DOHH2 (cell line): ENCODE measurements at regions not wholly inside any gene's neighbourhood (a gene's known extent, or its start where the extent isn't known, plus 50 kb on each side); places are given as distances from the start of the nearest gene placed in this dataset.
"Not testable (repeated sequence)": the region's sequence is repeated elsewhere in the genome, so short reads cannot be mapped to it uniquely, and the experiment has no call there.

Experiments
- H3F3A ChIP-seq: fragments of 200-600 bp; sonication (generic), shearing (Covaris generic); 2 replicates; pipeline ENCODE4 v1.6.0; 2016; ENCODE audit warnings: antibody characterized with exemption, mild to moderate bottlenecking; ENCODE audit not compliant: control insufficient read depth, insufficient read depth
- H3K27ac ChIP-seq: fragments of 200-600 bp; sonication (generic); 2 replicates; pipeline ENCODE4 v1.5.1; 2014; ENCODE audit warnings: low read depth, mild to moderate bottlenecking, low read length, moderate library complexity
- H3K27me3 ChIP-seq: fragments of 200-600 bp; sonication (generic); 2 replicates; pipeline ENCODE4 v1.6.1; 2014; ENCODE audit warnings: mild to moderate bottlenecking, low read length, mixed read lengths; ENCODE audit not compliant: control insufficient read depth
- H3K36me3 ChIP-seq: fragments of 200-600 bp; sonication (generic); 2 replicates; pipeline ENCODE4 v1.6.1; 2014; ENCODE audit warnings: mild to moderate bottlenecking, low read length, moderate library complexity, mixed read lengths; ENCODE audit not compliant: control insufficient read depth
- H3K4me1 ChIP-seq: fragments of 200-600 bp; sonication (generic); 2 replicates; pipeline ENCODE4 v1.6.1; 2014; ENCODE audit warnings: mild to moderate bottlenecking, low read length, mixed read lengths; ENCODE audit not compliant: control insufficient read depth
- H3K4me2 ChIP-seq: fragments of 200-600 bp; sonication (generic); 2 replicates; pipeline ENCODE4 v1.6.0; 2014; ENCODE audit warnings: mild to moderate bottlenecking, low read length, moderate library complexity
- H3K4me3 ChIP-seq: fragments of 200-600 bp; sonication (generic); 2 replicates; pipeline ENCODE4 v1.5.1; 2014; ENCODE audit warnings: mild to moderate bottlenecking, low read length, mixed read lengths
- H3K79me2 ChIP-seq: fragments of 200-600 bp; sonication (generic); 2 replicates; pipeline ENCODE4 v1.6.1; 2014; ENCODE audit warnings: mild to moderate bottlenecking, low read length, mixed read lengths; ENCODE audit not compliant: control insufficient read depth
- H3K9me2 ChIP-seq: fragments of 200-600 bp; sonication (generic); replicated peaks from 2 replicates; pipeline ENCODE4 v1.6.1; 2014; ENCODE audit warnings: mild to moderate bottlenecking, low read length, mixed read lengths; ENCODE audit not compliant: control insufficient read depth
- H3K9me3 ChIP-seq: fragments of 200-600 bp; sonication (generic); 2 replicates; pipeline ENCODE4 v1.6.1; 2014; ENCODE audit warnings: antibody characterized with exemption, low read length, mixed read lengths; ENCODE audit not compliant: control insufficient read depth, insufficient read depth
- H4K20me1 ChIP-seq: fragments of 200-600 bp; sonication (generic); 2 replicates; pipeline ENCODE4 v1.6.0; 2014; ENCODE audit warnings: low read depth, mild to moderate bottlenecking, antibody characterized with exemption, low read length, moderate library complexity; ENCODE audit not compliant: control insufficient read depth, insufficient read depth
- CTCF ChIP-seq: fragments of 200-600 bp; sonication (generic); IDR thresholded peaks from one replicate; pipeline ENCODE4 v1.5.1; 2014; ENCODE audit warnings: antibody characterized with exemption, mild to moderate bottlenecking, low read depth, low read length; ENCODE audit not compliant: poor library complexity, severe bottlenecking
- EZH2phosphoT487 ChIP-seq: fragments of 200-600 bp; sonication (generic); IDR thresholded peaks from 2 replicates; pipeline ENCODE4 v1.6.1; 2017; ENCODE audit warnings: borderline replicate concordance, mild to moderate bottlenecking, antibody characterized with exemption, low read length, moderate library complexity, mixed read lengths

- not testable (repeated sequence) for H3K4me1 ChIP-seq, H3K4me3 ChIP-seq, H3K9me2 ChIP-seq, H3K79me2 ChIP-seq, H3F3A ChIP-seq, H3K27me3 ChIP-seq, H3K36me3 ChIP-seq, H3K4me2 ChIP-seq, H4K20me1 ChIP-seq, H3K27ac ChIP-seq
- H3K9me3 ChIP-seq = peaks cover 14% of the 10 kb centered on the region
Measured at GRCh38 chr2:91422102-91422501, 2730.6 kb downstream of the RPIA start.

- not testable (repeated sequence) for H3K36me3 ChIP-seq, H3K9me3 ChIP-seq, H4K20me1 ChIP-seq, H3K79me2 ChIP-seq, H3K27ac ChIP-seq, H3K9me2 ChIP-seq, H3K4me2 ChIP-seq, H3K4me1 ChIP-seq, H3F3A ChIP-seq, H3K27me3 ChIP-seq, H3K4me3 ChIP-seq
Measured at GRCh38 chr2:91427148-91427547, 2735.7 kb downstream of the RPIA start.

DNA sequence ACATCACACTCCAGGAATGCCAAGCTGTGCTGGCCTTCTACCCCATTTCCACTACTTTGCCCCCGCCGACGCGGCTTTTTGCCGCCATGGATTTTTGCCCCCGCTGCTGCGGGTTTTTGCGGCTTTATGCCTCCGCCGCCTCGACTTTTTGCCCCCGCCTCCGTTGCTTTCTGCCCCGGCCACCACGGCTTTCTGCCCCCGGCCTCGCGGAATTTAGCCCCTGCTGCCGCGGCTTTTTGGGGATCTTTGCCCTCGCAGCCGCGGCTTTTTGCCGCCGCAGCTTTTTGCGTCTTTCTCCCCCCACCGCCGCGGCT lies 2750.4 kb downstream of the RPIA start:
- H3K4me1 ChIP-seq, H3K36me3 ChIP-seq, H3K27me3 ChIP-seq, H3F3A ChIP-seq, H3K4me2 ChIP-seq, H3K79me2 ChIP-seq, H4K20me1 ChIP-seq, H3K27ac ChIP-seq, H3K9me2 ChIP-seq, H3K4me3 ChIP-seq, H3K9me3 ChIP-seq: not testable (repeated sequence)

- Histone ChIP-seq H3K79me2 (no peaks in the 10 kb centered on the region), H3F3A (no peaks in the 10 kb centered on the region), H3K9me2 (no peaks in the 10 kb centered on the region), H3K36me3 (no peaks in the 10 kb centered on the region), H3K4me3 (no peak overlapping the region), H4K20me1 (no peaks in the 10 kb centered on the region), H3K27me3 (no peaks in the 10 kb centered on the region), H3K4me1 (no peaks in the 10 kb centered on the region), H3K9me3 (peaks cover 3% of the 10 kb centered on the region; the same call in 1 of the 2 replicates), H3K27ac (no peak overlapping the region), H3K4me2 (no peak overlapping the region)
- TF ChIP-seq EZH2phosphoT487 = peak; percentile 72
- TF ChIP-seq CTCF = no peak
Measured at GRCh38 chr2:91442246-91442905, 2750.9 kb downstream of the RPIA start.

DNA sequence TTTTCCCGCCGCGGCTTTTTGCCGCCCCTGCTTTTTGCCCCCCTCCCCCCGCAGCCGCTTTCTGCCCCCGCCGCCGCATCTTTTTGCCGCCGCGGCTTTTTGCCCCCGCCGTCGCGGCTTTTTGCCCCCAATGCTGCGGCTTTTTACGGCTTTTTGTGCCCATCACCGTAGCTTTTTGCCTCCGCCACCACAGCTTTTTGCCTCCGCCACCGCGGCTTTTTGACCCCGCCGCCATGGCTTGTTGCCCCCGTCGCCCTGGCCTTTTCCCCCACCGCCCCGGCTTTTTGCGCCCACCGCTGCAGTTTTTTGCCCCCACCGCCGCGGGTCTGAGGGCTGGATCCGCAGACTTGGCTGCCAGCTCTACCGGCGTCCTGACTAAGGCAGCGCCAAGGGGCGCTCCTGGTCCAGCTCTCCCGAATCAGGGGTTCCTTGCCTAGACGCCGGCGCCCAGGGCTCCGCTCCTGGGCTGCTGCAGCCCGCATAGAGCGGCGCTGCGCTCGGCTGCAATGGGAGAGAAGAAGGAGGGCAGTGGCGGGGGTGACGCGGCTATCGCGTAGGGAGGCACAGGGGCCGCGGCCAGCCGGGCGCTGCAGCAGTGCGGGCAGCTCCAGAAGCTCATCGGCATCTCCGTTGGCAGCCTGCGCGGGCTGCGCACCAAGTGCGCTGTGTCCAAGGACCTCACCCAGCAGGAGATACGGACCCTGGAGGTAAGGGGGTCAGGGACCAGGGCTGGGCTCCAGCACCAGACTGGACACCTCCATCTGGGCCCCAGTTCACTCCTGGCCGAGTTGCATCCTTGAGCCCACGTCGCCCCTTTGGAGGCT lies 2751.6 kb downstream of the RPIA start:
- H3K9me2 ChIP-seq = not testable (repeated sequence)

GRCh38 chr2:91443730-91444115 lies 2752.2 kb downstream of the RPIA start:
- not testable (repeated sequence) for H3K4me1 ChIP-seq, H3K4me3 ChIP-seq, H3K27ac ChIP-seq, H3K9me2 ChIP-seq, H4K20me1 ChIP-seq, H3K36me3 ChIP-seq, H3K4me2 ChIP-seq, H3K79me2 ChIP-seq, H3F3A ChIP-seq, H3K9me3 ChIP-seq, H3K27me3 ChIP-seq

More for the DNA sequence above, 2751.6 kb downstream of the RPIA start:
- not testable (repeated sequence) for H3K36me3 ChIP-seq, H3K4me1 ChIP-seq, H3K9me3 ChIP-seq, H3F3A ChIP-seq, H3K4me3 ChIP-seq, H4K20me1 ChIP-seq, H3K27ac ChIP-seq, H3K79me2 ChIP-seq, H3K27me3 ChIP-seq, H3K4me2 ChIP-seq

DNA sequence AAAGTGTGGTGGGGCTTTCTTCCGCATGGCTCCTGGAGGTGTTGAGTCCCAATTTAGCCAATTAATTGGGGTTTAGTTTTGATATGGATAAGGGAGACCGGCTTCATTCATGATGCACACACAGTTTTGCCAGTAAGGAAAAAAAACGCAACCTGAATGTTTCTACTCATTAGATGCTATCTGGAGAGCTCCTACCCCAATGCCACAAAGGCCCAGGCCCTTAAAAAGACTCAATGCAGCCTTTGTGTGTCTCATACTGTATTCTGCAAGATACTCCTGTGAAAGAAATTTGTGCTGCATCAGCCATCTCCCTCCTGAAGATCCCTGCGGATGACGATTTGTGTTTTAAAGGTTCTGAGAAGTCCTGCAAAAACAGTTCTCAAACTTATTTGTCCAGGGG lies 2754.2 kb downstream of the RPIA start:
- not testable (repeated sequence) for H3K27me3 ChIP-seq, H4K20me1 ChIP-seq, H3K4me2 ChIP-seq, H3K9me3 ChIP-seq, H3K27ac ChIP-seq, H3K9me2 ChIP-seq, H3K4me3 ChIP-seq, H3F3A ChIP-seq, H3K79me2 ChIP-seq, H3K4me1 ChIP-seq, H3K36me3 ChIP-seq
